Muscle of arm (tissue), 1 donor: ENCODE measurements at regions not wholly inside any gene's neighbourhood (a gene's known extent, or its start where the extent isn't known, plus 50 kb on each side); places are given as distances from the start of the nearest gene placed in this dataset.

Experiments
- DNase-seq: peaks from one replicate; pipeline ENCODE4 v3.0.0-alpha.2; 2013

DNA sequence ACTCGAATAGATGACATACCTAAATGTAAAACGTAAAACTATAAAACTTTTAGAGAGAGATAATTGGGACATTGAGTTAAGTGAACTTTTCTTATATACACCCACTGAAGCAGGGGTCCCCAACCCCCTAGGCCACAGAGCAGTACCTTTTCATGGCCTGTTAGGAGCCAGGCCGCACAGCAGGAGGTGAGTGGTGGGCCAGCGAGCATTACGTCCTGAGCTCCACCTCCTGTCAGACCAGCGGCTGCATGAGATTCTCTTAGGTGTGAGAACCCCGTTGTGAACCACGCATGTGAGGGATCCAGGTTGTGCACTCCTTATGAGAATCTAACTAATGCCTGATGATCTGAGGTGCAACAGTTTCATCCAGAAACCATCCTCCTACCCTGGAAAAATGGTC lies 114.8 kb downstream of the HMX1 start:
- no peak for DNase-seq

DNA sequence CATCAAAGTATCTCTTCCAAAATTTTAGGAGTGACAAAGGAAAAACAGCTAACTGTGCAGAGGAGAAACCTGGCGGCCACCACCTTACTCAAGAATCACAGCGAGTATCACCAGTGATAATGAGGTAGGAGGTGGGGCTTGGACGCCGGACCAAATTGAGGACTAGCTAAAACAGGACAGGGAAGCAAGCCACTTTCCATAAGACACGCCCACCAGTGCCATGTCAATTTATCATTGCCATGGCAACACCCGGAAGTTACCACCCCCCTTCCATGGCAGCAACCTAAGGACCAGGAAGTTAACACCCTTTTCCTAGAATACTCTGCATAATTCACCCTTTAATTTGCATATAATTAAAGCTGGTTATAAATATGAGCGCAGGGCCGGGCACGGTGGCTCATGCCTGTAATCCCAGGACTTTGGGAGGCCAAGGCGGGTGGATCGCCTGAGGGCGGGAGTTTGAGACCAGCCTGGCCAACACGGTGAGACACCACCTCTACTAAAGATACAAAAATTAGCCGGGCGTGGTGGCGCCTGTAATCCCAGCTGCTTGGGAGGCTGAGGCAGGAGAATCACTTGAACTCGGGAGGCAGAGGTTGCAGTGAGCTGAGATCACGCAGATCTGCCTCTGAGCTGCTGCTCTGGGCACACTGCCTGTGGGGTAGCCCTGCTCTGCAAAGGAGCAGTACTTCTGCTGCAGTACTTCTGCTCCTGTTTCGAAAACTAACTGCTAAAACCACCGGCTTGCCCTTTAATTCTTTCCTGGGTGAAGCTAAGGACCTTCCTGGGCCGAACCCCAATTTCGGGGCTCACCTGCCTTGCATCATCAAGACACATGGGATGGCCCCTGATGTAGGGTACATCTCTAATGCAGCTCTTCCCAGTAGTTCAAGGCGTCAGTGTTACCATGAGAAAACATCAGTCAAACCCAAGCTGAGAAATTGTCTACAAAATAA lies 116.7 kb downstream of the HMX1 start:
- DNase-seq, result no peak

DNA sequence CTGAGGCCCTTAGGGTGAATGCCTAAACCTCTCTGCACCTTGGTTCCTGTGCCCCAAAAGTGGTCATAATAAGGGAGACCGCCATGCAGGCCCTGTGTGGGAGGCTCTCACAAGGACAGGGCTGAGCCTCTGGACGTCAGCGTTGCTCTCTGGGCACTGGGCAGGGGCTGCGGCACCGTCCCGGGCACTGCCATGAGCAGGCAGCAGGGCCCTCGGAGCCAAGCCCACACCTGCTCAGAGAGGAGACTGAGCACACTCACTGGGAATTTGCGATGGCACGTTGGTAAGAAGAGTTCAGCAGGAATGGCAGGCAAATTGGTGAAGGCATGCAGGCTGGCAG lies 123.4 kb downstream of the HMX1 start:
- DNase-seq, result no peak

DNA sequence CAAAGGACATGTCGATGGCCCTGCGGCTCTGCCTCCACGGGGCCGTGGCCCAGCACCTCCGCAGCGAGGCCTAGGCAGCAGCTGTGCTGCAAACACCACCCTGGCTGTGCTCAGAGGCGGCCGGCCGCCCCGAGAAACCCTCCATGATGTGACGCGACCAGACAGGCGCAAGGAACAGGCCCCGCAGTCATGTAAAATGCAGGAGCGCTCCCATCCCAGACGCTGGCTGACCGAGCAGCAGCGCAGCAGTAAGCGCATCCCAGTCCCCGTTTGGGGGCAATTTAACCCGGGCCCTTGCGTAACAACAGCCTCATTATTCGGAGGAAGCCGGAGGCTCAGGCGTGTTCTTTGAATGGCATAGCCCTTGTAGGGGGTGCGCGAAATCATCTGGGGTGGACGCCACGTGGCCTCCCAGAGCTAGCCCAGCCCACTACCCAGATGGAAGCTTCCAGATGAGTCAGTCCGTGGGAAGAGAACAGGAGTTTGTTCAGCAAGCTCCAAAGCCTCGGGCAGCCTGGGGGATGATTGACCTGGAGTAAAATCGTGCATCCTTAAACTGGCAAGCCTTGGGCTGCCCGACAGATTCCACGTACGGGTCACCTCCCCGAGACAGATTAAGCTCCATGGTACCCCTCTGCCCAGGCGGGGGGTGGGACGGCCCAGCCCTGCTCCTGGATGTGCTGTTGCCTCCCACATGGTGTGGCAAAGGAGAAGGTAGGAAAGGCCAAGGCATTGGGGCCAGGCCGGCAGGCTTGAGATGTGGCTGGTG lies 124.0 kb downstream of the HMX1 start:
- no peak for DNase-seq

DNA sequence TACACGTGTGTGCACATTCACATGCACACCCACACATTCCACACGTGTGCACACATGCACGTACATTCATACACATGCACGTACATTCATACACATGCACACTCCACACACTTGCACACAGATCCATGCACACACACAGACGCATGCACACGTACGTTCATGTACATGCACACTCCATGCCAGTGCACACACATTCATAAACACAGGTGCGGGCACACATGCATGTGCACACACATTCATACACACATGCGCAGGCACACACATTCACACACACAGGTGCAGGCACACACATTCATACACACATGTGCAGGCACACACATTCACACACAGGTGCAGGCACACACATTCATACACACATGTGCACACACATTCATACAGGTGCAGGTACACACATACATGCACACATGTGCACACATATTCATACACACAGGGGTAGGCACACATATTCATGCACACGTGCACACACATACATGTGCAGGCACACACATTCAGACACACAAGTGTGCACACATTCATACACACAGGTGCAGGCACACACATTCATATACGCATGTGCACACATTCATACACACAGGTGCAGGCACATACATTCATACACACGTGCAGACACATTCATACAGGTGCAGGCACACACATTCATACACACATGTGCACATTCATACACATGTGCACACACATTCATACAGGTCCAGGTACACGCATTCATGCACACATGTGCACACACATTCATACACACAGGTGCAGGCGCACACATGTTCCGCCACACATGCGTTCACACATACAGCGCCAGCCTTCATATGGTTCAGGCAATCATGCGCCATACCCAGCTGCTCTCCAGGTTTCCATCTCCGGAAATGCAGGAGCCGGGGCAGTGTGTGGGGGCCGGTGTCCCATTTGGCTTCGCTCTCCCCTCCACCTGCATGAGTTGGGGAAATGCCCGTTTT lies 124.8 kb downstream of the HMX1 start:
- no peak for DNase-seq

DNA sequence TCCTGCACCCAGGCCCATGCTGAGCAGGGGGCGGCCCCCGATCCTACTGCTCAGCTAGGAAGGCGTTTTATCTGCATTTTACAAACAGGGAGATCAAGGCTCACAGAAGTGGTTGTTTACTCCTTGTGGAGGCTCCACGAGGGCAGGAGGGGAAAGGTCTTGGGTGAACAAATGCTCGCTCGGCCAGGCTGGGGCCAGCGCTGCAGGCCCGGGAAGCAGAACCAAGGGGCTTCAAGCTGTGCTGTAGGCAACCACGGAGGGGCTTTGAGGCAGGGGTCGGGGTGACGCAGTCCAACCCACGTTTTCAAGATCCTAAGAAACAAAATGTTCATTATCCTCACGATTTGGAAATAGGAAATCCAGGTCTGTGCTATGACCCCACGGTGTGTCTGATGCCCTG lies 125.8 kb downstream of the HMX1 start:
- DNase-seq, result no peak

DNA sequence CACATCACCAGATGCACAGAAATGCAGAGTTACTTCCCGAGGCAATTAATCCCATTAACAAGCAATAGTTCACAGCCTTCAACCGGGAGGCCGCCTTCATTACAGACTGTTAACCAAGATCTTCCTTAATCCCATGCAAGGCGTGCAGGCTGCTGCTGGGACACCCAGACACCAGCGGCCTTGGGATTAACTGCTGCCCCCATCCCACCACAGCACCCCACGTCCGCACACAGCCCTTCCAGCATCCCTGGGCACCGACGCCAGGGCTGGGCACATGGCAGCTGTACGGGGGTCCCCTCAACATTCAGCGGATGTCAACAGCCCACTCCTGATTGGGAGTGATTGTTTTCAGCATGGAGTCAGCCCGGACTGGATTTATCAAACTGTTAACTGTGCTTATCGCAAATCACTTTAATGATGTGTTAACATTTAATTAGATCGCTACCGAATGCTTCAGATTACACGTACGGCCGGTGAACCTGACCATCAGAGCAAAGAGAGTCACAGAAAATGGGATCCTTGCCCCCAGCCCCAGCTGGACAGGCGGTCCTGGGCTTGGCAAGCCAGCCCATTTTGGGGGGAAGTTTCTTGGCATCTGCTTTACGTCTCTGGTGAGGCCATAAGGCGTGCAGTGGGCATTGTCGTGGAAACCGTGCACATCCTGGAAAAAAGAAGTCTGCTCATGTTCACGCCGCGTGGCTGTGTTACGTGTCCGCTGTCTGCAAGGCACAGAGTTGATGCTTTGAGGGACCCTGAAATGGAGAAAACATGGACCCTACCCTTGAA lies 126.4 kb downstream of the HMX1 start:
- DNase-seq, result no peak

DNA sequence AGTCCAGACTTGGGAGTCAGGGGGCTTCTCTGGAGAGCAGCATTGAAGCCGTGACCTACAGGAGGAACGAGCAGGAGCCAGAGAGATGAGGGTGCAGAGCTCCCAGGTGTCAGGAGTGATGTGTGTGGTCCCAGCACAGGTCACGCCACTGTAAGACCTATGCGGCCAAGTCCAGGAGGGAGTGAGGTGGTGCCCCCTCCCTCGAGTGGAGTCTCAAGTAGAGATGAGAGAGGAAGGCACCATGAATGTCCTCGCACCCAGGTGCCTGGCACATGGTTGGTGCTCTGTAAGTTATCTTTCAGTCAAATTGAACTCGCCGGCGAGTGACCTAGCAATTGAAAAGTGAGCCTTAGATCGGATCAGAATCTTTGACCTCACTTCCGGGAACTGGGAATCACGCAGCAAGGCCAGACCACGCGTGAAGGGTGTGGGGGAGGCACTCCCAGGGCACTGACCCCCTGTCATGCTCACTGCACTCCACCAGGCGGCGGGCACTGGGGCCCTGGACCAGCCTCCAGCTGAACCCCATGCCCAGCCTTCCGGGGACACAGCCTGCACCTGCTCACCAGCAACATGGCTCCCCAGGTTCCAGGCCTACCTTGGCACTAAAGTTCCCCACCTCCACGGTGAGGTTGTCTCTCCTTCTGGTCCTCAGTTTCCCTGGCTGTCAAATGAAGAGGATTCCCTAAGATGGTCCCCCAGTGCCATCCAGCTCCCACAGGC lies 127.4 kb downstream of the HMX1 start:
- DNase-seq, result no peak

DNA sequence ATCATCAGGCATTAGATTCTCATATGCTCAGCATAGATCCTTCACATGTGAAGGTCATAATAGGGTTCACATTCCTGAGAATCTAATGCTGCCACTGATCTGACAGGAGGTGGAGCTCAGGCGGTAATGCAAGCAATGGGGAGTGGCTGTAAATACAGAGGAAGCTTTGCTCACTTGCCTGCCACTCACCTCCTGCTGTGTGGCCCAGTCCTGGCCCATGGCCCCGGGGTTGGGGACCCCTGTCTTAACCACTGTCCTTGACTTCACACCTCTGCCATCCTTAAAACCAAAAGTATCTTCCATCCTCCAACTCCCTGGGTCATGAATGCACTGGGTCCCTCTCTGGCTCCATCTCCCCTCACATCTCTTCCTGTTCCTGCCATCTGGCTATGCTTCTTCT lies 129.1 kb downstream of the HMX1 start:
- DNase-seq, result no peak

DNA sequence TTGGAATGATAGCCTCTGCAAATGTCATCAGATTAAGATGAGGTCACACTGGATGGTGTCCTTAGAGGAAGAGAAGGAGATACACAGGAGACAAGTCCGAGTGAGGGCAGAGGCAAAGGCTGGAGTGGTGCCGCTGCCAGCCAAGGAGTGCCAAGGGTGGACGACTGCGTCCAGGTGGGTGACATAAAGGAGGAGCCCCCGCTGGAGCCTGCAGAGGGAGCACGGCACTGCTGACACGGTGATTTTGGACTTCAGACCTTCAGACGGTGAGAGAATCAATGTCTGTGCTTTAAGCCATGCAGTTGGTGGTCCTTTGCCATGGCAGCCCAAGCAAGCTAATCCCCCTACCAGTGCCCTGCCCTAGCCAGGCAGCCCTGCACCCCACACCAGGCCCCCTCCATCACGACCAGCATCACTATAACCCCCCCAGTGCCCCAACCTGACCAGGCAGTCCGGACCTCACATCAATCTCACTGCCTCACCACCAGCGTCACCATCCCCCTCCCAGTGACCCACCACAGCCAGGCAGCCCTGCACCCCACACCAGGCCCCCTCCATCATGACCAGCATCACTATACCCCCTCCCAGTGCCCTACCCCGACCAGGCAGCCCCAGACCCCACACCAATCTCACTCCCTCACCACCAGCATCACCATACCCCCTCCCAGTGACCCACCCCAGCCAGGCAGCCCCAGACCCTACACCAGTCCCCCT lies 130.0 kb downstream of the HMX1 start:
- no peak for DNase-seq

DNA sequence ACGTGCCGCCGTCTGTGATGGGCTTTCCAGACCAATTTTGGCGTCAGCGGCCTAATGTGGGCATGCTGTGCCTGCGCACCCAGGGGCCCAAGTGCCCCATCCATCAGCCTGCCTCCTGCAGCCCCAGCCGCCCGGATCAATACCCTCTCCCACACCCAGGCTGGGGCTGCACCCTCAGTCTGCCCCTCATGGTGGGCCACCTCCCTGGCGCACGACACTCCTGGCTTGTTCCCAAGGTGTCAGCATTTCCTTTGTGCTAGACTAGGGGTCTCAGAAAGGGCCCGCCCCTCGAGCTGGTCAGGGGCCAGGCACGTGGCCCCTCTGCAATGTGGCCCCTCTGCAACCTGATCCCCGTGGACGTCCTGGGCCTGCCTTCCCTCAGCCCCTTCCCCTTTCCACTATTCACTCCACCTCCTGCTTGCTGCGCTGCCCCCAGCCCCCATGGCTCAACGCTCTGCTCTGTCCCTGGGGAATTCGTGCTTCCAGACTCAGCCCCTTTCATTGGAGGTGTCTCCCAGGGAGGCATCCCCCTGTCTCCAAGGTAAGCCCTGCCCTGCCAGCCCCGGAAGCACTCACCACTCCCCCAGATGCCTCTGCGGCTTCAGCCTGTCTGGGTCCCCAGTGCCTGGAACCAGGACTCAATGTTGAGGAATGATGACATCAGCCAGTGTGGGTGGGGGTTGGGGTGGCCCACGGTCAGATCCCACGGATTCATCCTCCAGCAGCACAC lies 130.8 kb downstream of the HMX1 start:
- DNase-seq, result no peak

DNA sequence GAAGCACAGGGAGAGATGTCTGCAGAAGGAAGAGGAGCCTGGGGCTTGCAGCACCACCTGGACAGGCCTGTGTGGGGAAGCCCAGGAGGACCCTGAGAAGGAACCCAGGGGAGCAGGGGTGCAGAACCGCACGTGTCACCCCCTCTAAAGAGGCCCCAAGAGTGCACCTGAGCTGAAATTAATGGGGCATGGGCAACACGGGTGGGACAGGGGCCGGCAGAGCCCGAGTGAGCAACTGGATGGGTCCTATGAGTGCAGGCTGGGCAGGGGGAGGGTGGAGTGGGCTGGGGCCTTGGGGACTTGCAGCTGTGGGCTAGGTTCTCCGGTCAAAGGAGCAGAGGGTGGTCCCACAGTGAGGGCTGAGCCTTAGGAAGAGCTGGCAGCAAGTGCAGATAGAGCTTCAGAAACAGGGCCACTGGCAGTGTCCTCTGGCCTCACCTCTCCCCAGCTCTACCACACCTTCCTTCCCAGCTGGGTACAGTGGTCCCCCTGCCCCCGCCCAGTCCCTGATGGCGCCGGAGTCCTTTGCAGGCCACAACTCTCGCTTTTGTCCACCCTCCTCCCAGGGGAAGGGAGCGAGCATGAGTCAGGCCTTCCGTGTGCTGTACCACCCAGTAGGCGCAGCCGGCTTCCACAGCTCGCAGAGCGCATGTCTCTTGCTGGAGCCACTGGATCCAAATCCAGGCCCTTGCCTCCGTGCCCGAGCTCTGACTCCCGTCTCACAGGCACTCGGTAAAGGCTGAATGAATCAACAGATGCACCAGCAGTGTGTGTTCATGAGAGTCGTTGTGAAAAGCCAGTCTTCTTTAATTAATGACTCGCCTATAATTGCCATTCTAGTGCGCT lies 131.6 kb downstream of the HMX1 start:
- no peak for DNase-seq

DNA sequence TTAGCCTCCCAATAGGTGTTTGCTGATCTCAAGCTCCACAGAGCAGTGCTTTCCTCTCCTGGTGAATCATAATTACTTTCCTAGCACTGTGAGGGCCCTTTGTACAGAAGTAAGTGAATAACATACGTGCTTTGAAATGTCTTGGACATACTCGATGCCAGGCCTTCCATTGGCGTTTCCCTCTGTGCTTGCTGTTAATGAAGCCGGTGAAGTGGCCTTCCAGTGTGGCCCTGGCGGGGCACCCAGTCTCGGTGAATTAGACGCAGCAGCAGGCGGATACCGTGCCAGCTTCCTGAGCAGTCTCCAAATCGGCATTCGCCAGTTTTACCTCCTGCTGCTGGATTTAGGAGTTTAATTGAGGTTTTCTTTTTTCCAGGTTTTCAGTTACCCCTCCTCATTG lies 132.3 kb downstream of the HMX1 start:
- DNase-seq, result no peak

DNA sequence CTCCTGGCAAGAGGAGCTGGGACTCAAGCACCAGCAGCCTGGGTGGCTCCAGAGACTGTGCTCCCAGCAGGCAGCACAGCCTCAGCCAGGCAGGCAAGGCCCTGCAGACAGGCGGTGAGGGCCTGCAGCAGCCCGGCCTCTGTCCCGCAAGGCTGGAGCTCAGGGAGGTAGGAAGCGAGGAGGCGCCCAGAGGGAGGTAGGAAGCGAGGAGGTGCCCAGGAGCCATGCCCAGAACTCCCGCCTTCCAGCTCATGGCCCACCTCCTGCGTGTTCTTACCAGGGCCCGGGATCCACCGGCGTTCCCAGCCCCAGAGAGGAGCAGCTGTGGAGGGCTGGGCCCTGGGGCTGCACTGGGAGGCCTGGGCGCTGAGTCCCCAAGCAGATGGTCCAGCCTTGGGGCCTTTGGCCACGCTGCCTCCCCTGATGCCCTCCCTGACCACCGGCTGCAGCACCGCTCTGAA lies 133.1 kb downstream of the HMX1 start:
- no peak for DNase-seq

DNA sequence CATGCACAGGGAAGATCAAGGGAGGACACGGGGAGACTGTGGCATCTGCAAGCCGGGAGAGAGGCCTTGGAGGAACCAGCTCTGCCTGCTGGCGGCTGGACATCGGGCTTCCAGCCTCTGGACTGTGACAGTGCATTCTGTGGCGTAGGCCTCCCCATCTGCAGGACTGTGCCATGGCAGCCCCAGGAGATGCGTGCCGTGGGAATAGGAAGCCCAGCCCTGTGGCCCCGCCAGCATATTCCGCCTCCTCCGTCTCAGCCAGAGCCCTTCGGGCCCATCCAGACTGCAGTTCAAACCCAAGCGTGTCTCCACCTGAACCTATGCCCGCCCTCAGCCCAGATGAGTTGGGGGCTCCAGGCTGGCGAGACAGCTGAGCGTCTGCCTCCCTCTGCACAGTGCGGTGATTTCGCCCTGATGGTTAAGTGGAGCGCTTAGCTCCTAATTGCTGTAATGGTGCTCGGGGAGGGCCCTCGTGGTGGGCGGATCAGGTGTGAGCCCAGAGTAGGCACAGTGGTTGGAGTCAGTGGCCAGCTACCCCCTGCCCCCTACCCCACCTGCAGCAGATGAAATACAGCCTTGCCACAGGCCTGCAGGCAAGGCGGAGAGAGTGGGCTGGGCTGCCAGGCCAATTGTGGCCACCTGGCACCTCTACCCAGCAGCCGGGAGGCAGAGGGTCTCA lies 133.9 kb downstream of the HMX1 start:
- DNase-seq, result no peak

DNA sequence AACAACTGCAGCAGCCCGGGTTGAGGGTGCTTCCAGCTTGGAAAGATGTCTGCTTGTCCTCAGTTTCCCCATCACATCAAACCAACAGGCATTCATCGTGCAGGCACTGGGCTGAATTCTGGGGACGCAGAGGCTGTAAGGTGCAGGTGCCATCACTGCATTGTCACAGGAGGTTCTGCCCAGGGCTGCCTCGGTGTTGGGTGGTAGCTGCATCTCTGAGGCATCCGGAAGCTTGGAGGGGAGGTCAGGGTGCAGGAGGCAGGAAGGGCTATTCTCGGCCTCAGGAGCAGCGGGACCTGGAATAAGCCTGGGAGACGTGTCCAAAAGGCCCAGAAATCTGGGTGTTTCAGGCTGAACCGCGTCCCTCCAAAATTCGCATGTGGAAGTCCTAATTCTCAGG lies 134.6 kb downstream of the HMX1 start:
- no peak for DNase-seq

DNA sequence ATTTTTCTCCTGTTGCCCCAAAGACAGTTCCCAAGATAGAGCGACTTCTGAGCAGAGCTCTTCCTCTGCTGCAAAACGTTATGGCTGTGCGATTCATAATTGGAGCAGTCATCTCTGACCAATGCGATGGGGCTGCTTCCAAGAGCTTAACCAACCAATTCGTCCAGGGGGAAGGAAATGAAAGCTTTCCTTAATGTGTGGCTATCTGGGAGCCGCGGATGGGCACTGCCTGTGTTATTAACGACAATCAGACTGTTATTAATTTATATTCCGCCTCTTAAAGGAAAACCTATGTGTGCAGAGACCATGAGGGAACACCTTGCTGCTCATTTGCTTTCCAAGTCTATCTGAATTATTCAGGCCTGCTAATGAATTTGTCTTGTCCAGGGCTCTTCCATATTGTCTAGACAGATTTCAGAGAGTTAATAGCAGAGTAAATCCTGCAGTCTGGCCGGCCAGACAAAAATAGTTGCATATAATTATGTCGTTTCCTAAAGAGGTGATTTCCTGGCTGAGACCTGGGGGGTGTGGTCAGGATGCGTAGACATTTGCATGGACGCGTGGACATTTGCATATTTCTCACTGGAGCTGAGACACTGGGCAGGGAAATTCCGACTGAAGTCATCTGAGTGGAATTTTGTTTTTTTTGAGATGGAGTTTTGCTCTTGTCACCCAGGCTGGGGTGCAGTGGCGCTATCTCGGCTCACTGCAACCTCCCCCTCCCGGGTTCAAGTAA lies 135.4 kb downstream of the HMX1 start:
- DNase-seq, result no peak
